Retinal pigment epithelial cell (primary cell): ENCODE measurements at regions not wholly inside any gene's neighbourhood (a gene's known extent, or its start where the extent isn't known, plus 50 kb on each side); places are given as distances from the start of the nearest gene placed in this dataset.

Experiments
- DNase-seq: peaks from one replicate; pipeline ENCODE4 v3.0.0-alpha.2; 2010; ENCODE audit warnings: low read depth
- H3K4me3 ChIP-seq: 2 replicates; pipeline ENCODE4 v1.5.1; 2011; ENCODE audit warnings: mild to moderate bottlenecking, low read length, control low read depth, moderate library complexity
- CTCF ChIP-seq: conservative IDR thresholded peaks from 2 replicates; pipeline ENCODE4 v1.5.1; 2011; ENCODE audit warnings: low read depth, low read length, control low read depth, inconsistent platforms

DNA sequence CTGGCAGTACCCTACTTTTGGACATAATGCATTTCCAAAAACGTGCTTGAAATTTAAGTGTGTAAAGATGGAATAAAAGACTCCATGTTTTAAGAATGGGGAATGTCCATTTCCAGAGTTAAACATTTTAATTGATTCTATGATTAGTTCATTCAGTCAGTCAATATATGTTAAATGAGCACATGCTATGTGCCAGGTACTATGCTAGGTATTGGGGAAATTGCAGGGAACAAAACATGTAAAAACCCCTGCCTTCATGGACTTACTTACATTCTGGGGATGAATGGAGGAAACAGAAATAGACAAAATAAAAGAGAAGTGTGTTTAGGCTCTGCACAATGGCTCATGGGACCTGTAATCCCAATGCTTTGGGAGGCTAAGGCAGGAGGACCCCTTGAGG is 288.6 kb downstream of the MTX2 start:
- no peak for DNase-seq
- H3K4me3 ChIP-seq = no peak overlapping the region

GRCh38 chr2:176558574-176559140 is 289.4 kb downstream of the MTX2 start:
- DNase-seq = no peak
- TF ChIP-seq CTCF = no peak
- no peak overlapping the region for H3K4me3 ChIP-seq

More for the DNA sequence above, 288.6 kb downstream of the MTX2 start:
- no peak for TF ChIP-seq CTCF

- DNase-seq = no peak
- TF ChIP-seq CTCF = no peak
- H3K4me3 ChIP-seq = no peak overlapping the region
These were observed 291.1 kb downstream of the MTX2 start for GRCh38 chr2:176560296-176560695.

GRCh38 chr2:176561706-176562105 is 292.5 kb downstream of the MTX2 start:
- TF ChIP-seq CTCF = no peak
- DNase-seq = peak; percentile 54
- no peak overlapping the region for H3K4me3 ChIP-seq

DNA sequence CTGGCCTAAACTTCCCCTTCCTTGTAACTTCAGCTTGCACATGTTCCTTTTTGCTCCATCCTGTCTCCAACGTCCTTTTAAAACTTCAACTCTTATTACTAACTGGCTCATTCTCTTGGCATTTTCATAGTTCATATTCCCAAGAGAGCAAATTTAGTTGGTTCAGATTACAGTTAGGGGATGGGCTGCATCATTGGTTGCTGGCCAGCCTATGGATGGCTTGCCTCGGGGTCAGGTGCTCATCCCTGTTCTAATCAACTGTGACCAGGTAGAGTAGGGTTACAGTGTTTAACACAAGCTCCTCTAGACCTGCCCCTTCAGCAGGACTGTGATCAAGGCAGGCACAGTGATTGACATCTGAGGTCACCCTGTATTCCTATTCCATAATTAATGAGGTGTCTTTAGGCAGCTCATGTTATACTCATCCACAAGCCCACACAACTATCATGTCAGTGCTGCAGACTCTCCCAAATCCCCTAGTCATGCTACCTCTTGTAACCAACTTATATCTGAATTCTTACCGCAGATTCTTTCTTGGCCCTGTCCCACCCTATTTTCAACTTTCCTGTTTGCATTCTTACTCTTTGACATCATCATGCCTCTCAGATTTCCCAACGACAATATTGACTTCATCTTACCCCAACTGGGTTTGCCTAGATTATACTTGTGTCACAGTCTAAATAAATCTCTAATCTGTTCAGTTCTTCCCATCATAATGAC is 293.3 kb downstream of the MTX2 start:
- no peak for TF ChIP-seq CTCF
- no peak overlapping the region for H3K4me3 ChIP-seq
- DNase-seq = no peak

- no peak for DNase-seq
- H3K4me3 ChIP-seq = no peak overlapping the region
- TF ChIP-seq CTCF = no peak
These were observed 296.5 kb downstream of the MTX2 start for GRCh38 chr2:176565641-176566323.
